ENCODE measurements at regions not wholly inside any gene's neighbourhood (a gene's known extent, or its start where the extent isn't known, plus 50 kb on each side); places are given as distances from the start of the nearest gene placed in this dataset.
"Not testable (repeated sequence)": the region's sequence is repeated elsewhere in the genome, so short reads cannot be mapped to it uniquely, and the experiment has no call there.

DNA sequence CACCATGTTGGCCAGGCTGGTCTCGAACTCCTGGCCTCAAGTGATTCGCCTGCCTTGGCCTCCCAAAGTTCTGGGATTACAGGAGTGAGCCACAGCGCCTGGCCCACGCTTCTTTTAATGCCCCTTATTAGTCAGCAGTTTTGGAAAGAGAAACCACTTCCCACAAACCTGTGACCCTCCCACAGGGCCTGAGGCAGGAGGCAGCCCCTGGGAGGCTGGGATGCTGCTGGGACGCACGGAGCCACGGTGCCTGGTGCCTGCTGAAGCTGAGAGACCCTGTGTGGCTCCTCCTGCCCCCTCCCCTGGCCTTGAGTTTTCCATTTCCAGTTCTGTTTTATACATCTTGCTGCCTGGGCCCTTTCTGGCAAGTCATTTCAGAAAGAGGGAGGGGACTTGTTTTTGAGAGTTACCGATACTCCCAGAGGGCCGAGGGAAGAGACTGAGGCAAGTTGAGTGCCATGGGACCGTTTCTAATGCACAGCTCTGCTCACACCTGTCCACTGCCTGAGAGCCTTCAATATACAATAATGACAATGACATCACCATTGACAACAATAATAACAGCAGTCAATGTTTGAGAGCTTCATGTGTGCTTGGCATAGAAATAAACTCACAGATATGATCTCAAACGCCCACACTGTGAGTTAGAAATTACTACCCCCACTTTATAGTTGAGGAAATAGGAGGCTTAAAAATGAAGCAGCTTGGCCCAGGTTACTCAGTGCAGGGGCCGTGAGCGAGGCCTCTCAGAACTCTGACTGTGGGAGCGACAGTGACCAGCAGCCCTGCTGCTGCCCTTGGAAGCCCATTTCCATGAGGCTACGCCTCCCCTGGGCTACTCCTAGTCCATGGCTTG, 78.1 kb upstream of the YWHAQ start:
- DNase-seq (ENCODE audit: low read depth): peak; percentile 5

DNA sequence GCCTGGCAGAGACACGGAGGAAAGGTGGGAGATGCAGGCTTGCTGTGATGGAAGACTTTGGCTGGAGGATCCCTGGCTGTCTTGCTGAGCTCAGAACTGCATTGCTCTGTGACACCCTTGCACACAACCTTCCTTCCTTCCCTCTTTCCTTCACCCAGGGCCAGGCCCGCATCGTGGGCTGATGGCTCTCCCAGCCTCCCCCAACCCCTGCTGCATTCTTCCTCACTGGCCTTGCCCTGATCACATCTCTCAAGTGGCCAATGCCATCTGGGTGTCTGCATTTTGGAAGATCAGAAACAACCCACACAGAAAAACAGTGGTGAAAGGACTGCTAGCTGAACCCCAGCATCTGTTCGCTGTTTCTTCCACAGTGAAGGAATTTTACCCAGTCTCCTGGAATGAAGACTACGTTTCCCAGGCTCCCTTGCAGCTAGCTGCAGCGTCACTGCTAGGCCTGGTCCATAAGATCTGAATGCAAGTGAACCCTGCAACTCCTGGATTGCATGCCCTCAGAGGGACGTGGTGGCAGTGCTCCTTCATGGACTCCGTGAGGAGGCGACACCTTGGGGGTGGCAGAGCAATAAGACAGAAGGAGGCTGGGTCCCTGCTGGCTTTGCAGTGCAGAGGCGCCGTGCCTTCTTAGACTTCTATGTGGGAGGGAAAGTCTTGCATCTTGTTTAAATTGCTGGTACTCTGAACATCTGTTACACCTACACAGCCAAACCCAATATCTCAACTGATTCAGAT, 78.9 kb upstream of the YWHAQ start:
- DNase-seq (ENCODE audit: low read depth): no peak

DNA sequence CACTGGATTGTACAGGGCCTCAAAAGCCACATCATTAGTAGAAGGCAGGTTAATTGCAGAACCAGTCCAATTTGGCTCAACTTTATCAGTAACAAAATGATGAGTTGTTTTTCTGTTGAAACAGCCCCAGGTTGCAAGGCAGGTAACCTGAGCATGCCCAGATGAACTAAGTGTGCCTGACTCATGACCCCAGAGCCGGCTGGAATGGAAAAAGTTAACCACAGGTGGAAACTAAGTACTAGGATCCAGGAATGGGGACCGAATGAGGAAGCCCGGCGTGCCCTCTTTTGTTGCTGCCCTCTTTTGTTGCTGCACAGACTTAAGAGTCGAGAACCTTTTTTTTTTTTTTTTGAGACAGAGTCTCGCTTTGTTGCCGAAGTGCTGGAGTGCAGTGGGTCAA, 79.5 kb upstream of the YWHAQ start:
- no peak for DNase-seq (ENCODE audit: low read depth)

DNA sequence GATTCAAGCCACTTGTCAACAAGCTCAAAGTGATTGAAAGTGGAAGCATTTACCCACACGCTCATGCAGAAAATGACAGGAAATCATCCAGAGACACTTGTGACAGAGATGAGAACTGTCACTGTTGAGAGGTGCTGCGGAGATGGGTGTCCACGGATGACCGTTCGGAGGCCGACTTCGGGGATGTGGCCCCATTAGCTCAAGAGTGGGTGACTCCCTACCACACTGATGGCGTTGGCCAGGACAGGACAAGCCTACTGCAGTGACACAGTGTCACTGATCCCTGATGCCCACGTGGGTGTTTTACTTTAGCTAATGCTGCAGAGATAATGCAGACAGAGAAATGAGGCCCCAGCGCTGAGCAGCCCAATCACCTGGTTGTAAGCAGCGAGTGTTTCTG, 81.5 kb upstream of the YWHAQ start:
- no peak for DNase-seq (ENCODE audit: low read depth)

DNA sequence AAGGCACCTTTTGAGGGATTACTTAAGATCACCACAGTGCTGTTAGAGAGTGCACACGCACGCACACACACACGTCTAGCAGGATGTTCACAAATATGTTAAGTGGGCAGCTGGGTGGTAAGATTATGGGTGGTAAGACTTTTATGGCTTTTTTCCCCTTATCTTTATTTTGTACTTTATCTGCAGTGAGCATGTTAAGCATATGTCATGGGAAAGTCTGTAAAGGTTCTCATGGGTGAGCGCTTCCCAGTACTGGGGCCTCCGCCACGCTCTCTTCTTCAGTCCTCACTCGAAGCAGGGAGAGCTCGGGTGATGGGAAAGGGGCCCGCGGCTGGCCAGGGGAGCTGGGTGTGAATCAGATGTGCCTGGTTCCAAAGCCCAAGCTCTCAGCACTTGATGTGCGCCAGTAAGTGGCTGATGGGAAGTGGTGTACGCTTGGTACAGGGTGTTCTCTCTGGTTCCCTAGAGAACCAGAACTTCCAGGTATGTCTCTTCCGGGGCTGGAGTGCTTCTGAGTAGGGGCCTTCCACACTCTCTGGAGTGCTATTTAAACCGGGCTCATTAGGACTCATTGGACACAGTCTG, 83.9 kb upstream of the YWHAQ start:
- DNase-seq (ENCODE audit: low read depth): no peak

DNA sequence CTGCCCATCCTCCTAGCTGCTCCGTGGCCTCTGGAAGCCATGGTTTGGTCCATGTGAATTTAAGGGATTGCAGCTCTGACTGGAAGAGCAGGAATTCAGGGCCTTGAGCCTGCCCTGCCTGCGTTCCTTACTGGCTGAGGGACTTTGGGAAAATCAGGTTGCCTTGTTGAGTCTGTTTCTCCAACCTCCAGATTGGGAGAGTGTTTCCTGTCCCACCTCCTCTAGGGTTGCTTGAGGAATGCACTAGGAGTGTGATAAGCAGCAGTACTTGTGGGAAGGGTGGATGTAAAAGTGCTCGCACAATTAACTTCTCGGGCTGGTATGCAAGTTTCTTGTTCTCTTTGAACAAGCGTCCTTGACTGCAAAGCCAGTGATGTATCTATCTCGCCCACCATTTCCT, 84.4 kb upstream of the YWHAQ start:
- DNase-seq (ENCODE audit: low read depth): no peak

DNA sequence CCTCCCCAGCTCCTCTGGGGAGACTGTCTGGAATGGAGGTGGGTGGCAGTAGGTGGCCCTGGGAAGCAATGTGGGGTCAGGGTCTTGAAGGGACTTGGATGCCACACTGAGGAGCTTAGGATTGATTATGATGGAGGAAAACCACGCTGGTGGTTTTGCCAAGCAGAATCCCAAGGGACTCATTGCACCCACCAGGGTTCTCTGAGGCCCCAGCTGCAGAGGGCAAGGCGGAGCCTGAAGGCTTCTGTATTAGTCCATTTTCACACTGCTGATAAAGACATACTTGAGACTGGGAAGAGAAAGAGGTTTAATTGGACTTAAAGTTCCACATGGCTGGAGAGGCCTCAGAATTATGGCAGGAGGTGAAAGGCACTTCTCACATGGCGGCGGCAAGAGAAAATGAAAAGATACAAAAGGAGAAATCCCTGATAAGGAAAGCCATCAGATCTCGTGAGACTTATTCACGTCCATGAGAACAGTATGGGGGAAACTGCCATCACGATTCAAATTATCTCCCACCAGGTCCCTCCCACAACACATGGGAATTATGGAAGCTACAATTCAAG, 87.2 kb upstream of the YWHAQ start:
- no peak for DNase-seq (ENCODE audit: low read depth)

DNA sequence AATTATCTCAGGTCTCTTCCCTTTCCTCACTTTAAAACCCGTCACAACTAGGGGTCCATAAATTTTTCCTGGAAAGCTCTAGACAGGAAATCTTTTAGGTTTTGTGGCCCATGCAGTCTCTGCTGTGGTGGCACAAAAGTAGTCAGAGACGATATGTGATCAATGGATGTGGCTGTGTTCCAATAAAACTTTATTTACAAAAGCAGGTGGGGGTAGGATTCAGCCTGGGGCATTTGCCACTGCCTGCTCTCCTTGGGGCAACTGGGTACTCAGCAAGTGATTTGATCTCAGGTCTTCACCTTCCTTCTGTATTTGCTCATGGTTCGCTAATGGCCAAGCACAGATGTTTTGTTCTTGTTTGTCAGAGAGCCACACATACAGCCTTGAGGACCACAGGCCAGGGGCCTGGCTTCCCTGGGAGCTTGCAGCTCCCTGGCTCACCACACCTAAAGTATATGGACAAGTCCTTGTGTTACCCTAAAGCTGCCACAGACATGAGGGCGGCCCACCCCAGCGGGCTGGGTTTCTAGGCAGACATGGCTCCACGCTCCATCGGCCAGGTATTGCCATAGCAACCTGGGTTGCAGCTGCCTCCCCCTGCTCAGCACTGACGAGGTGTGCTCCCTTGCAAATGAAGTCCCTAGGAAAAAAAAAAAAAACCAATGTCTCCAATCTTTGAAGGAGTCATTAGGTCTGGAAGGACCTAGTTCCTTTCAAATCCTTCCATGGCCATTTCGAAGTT, 89.7 kb upstream of the YWHAQ start:
- no peak for DNase-seq (ENCODE audit: low read depth)

DNA sequence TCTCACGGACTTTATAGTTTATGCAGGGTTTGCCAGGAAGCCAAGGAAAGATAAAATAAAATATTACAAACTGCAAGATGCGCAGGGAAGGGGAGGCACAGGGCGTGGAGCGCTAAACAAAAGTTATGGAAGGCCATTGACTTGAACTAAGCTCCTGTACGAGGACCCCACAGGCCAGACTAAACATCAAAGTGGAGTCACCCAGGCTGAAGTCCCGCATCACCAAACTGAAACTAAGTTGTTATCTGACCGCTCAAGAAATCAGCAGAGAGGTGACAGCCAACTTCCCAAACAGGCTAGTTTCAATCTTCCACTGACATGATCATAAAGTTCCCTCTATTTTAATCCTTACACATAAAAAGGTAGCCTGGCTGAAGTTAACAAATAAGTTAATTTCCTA, 90.5 kb upstream of the YWHAQ start:
- DNase-seq (ENCODE audit: low read depth): no peak

DNA sequence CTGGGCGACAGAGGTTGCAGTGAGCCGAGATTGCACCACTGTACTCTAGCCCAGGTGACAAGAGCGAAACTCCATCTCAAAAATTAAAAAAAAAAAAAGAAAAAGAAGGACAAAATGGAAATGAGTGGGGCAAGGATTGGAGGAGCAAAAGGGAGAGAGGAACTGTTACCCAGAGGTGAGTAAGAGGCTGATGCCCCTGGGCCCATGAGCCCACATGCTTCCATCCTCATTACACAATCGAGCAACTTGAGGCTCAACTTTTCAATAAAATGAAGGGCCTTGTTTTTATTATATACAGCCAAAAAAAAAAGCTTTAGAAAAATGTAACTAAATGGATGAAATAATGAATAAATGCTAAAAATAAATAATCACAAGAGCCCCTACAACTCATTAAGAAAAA, 91.7 kb upstream of the YWHAQ start:
- no peak for DNase-seq (ENCODE audit: low read depth)

DNA sequence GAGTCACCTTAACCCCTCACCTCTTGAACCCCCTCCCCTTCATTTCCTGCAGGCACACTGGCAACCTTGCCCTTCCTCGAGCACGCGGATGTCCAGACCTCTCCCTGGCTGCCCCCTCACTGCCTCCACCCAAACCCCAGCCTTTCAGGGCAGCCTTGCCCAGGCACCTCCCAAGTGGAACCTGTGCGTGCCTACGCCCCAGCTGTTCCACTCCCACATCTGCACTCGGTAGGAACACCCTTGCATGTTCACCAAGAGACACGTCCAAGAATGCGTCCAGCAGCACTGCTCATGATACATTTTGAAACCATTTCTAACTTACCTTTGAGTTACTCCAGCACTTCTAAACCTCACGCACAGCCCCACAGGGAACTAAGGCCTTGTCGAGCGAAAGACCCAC, 93.8 kb upstream of the YWHAQ start:
- no peak for DNase-seq (ENCODE audit: low read depth)

DNA sequence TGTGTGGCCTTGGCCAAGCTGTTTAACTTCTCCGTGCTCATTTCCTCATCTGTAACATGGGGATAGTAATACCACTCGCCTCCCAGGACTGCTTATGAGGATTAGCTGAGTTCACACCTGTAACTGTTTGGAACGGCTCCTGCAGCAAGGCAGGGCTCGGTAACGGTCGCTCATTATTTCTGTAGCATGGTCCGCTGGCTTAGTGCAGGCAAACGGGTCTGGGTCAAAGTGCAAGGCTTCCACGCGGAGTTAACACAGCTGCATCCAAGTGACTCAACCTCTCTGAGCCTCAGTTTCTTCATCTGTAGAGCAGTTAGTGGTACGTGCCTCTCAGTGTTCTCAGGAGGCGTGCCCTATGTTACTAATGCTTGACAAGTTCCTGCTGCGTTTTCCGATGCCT, 94.3 kb upstream of the YWHAQ start:
- no peak for DNase-seq (ENCODE audit: low read depth)

DNA sequence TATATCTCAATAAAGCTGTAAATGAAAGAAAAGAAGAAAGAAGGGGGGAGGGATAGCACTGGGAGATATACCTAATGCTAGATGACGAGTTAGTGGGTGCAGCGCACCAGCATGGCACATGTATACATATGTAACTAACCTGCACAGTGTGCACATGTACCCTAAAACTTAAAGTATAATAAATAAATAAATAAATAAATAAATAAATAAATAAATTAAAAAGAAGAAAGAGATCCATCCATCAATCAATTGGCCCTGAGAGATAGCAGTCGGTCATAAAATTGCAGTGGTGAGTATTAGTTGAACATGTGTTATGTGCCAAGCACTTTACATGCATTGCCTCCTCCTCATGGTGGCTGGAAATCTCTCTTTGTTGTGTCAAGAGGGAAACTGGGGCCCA, 95.2 kb upstream of the YWHAQ start:
- DNase-seq (ENCODE audit: low read depth): not testable (repeated sequence)

DNA sequence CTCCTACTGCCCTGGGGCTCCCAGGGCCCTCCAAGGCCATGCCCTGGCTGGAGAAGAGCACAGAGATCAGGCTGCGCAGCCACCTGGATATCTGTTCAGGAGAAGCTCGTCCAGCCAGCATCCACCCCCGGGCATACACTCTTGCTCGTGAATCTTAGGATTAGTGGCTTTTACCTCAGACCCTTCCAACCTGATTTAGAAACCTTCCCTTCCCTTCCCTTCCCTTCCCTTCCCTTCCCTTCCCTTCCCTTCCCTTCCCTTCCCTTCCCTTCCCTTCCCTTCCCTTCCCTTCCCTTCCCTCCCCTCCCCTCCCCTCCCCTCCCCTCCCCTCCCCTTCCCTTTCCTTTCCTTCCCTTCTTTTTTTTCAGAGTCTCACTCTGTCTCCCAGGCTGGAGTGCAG, 99.7 kb upstream of the YWHAQ start:
- DNase-seq (ENCODE audit: low read depth): not testable (repeated sequence)

DNA sequence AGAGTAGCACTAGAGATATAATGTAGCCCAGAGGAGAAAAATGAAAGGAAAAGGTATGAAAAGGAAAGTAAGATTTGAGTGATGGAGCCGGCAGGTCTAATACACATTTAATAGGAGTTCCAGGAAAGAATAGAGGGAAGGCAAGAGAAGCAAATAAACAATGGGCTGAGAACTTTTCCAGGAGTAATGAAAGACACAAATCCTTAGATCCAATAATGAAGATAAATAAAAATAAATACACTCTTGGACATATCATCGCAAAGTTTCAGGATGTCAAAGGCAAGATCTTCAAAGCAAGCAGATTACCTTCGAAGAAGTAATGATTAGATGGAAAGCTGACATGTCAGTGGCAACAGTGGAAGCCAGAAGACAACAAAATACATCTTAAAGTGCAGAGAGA, 102.0 kb upstream of the YWHAQ start:
- DNase-seq (ENCODE audit: low read depth): no peak

DNA sequence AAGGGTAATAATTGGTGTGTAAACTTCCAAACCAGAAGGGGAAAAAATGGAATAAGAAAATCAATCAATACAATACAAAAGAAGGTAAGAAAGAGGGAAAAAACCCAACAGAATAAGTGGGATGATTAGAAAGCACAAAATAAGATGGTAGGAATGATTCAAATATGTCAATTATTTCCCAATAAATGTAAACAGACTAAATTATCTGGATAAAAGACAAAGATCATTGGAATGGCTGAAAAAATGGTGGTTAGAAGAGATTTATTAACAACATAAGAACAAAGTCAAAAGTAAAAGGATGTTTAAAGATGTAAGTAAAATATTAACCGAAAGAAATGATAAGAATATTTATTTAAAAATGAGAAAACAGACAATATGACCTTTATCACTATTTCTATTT, 103.5 kb upstream of the YWHAQ start:
- no peak for DNase-seq (ENCODE audit: low read depth)

DNA sequence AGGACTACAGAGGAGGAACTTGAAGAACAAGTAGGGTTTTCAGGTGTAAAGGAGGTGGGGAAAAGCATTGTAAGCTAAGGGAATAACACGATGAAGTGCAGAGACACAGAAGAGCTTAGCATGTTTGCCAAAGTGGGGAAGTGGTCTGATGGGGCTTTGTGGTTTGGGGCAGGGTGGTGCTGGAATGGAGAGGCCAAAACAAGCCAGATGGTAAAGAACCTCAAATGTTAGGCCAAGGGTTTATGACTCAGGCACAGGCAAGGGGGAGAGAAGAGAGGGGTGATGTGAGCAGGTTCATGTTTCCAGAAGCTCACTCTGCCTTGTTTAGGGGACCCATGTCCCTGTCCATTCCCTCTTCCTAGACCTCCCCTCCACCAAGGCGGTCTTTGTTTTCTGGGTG, 104.5 kb upstream of the YWHAQ start:
- DNase-seq (ENCODE audit: low read depth): peak; percentile 13

DNA sequence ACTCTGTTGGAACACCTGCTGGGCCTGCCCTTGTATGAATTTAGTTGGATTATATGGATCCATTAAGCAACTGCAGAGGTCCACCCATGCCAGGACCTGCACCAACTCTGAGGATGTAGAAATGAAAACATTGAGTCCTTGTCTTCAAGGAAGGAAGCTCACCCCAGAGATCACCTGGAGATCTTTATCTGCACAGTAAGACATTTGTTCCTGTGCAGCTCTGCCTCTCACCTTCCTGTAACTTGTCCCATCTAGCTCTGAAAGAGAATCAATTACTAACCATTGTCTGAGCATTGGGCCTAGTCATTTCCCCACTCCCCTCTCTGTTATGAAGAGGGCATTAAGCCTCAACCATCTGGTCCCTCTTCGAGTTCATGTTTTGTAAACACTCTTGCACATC, 105.2 kb upstream of the YWHAQ start:
- DNase-seq (ENCODE audit: low read depth): no peak

DNA sequence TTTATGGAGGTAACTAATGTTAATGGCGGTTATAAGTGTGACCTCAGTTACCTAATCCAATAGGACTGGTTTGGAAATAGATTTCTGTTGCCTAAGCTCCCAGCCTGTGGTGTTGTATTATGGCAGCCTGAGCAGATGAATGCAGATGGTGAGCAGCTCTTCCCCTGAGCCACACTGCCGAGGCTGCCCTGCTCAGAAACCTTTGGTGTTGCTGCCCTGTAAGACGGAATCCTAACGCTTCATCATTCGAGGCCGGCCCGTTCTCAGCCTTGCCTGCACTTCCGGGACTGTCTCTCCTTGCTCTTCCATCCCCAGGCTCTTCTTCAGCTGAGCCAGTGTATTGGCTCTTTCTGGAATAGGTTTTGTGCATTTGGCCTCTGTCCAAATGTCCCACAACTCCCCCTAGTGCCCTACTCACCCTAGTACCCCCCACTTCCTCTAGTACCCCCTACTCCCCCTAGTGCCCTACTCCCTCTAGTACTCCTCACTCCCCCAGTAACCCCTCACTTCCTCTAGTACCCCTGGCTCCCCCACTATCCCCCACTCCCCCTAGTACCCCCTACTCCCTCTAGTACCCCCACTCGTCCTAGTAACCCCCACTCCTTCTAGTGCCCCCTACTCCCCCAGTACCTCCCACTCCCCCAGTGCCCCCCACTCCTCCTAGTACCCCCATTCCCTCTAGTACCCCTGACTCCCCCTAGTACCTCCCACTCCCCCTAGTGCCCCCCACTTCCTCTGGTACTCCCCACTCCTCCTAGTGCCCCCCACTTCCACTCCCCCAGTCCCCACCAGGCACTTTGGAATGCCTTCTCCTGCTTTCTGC, 106.0 kb upstream of the TAF1B start:
- peak; percentile 16 for DNase-seq (ENCODE audit: low read depth)

DNA sequence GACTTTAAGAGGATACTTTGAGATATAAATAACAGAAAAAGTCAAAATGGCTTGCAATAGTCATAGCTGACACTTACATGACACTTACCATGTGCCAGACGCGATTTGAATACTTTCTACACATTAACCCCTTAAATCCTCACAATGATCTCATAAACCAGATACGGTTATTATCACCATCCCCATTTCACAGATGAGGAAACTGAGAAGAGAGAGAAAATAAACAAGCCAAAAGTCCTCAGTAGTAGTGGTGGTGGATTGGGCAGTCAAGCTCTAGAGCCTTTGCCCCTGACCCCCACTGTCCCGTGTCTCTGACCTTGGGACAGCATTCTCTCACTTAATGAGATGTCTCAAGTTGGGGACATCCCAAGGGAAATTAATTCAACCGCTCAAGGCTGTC, 105.2 kb upstream of the TAF1B start:
- no peak for DNase-seq (ENCODE audit: low read depth)

Measured in LHCN-M2 (cell line).